ENCODE measurements at regions not wholly inside any gene's neighbourhood (a gene's known extent, or its start where the extent isn't known, plus 50 kb on each side); places are given as distances from the start of the nearest gene placed in this dataset.
A peak's percentile ranks its signal among the peaks of the same experiment; 100 is the strongest.
"Not testable (repeated sequence)": the region's sequence is repeated elsewhere in the genome, so short reads cannot be mapped to it uniquely, and the experiment has no call there.

GRCh38 chr3:132987396-132987795, 50.8 kb upstream of the TMEM108 start:
- DNase-seq, result no peak

DNA sequence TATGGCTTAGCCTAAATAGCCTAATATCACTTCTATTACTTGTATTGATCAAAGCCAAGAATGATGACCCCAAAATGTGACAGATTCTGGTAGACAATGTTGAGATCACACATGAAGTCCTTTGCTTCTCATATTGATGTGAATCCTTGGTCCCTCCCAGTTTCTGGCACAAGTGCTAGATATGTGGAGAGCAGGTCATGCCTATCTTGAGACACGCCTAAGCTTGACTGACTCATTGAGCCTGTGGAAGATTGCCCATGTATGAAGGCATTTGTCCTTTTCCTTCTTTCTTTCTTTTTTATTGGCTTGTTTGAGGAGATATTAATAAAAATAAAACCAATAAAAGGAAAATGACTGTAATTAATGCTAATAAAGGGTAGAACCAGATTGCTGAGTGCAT, 54.0 kb upstream of the TMEM108 start:
- DNase-seq, result no peak

GRCh38 chr3:132983143-132983770, 54.9 kb upstream of the TMEM108 start:
- DNase-seq, result no peak

- DNase-seq, result no peak
Measured at GRCh38 chr3:132981719-132982118, 56.5 kb upstream of the TMEM108 start.

- no peak for DNase-seq
Measured at GRCh38 chr3:132980102-132980501, 58.1 kb upstream of the TMEM108 start.

- no peak for DNase-seq
Measured at GRCh38 chr3:132979606-132980005, 58.6 kb upstream of the TMEM108 start.

DNA sequence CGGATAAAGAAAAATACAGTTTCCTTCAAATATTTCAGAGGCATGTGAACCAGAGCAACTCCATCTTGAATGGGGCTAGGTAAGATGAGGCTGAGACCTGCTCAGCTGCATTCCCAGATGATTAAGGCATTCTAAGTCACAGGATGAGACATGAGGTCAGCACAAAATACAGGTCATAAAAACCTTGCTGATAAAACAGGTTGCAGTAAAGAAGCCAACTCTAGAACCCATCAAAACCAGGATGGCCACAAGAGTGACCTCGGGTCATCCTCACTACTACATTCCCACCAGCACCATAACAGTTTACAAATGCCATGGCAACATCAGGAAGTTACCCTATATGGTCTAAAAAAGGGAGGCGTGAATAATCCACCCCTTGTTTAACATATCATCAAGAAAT, 59.2 kb upstream of the TMEM108 start:
- not testable (repeated sequence) for DNase-seq

DNA sequence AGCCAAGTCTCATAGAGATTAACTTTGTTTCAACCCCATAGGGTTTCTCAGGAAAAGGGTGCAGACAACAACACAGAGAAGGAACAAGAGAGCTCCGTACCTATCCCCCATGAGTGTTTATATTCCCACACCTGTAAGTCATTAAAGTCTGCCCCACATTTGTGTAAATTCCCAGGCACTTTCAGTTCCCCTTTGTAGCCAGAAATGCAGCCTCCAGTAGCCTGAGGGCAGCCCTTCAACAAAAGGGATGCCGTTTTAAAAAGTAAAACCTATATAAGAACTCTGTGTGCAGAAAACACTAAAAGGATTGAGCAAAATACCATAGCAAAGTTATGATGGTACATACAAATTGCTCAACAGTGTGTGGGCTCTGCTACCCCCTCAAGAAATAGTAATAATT, 59.7 kb upstream of the TMEM108 start:
- no peak for DNase-seq

DNA sequence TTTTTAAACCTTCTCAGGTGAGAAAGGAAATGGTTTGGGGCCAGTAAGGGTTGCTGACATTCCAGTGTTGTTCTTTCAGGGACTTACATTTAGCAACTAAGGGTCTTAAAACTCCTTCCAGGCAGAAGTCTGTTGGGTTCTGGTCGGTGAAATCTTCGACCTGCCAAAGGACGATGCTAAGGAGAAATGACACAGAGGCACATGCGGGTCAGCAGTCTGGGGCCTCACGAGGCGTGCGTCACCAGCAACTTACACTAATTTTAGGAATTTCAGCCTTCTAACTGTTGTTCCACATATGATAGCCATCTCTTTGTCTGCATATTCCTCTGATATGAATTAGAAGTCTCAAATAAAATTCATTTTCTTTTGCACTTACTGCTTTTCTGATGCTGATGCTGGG, 64.1 kb upstream of the TMEM108 start:
- DNase-seq, result no peak

DNA sequence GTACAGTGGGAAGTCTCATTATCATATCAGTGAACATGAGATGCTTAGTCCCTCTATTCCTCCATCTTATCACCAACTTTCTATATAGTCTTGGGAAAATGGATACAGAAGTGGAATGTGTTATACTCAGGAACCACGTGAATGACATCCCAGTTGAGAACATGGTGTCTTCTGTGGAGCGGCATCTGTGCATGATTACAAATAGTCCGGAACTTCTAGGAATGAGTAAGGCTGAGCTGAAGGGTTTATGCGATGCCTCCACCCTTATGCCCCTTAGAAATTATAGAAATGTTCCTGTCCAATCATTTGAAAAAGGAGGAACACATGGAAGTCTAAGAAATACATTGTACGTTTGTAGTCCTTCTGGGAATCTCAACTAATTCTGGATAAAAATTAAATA, 64.8 kb upstream of the TMEM108 start:
- no peak for DNase-seq

GRCh38 chr3:132972333-132972732, 65.9 kb upstream of the TMEM108 start:
- no peak for DNase-seq

DNA sequence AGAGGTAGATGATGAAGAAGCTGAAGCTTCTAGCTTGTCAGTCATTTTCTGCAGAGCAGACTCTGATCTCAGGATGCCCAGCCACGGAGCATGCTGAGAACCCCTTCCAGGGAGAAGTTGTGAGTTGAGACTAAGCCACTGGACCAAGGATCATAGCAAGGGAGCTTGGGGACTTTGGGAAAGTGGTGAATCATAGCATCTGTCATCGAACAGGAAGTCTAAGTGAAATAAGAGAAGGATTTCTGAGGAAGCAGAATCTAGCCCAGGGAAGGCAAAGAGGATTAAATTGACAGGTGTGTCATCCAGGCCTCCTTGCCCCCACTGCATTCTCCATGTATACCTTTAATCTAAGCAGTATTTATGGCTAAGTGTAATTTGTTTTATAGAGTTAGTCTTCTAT, 71.8 kb upstream of the TMEM108 start:
- DNase-seq, result no peak

DNA sequence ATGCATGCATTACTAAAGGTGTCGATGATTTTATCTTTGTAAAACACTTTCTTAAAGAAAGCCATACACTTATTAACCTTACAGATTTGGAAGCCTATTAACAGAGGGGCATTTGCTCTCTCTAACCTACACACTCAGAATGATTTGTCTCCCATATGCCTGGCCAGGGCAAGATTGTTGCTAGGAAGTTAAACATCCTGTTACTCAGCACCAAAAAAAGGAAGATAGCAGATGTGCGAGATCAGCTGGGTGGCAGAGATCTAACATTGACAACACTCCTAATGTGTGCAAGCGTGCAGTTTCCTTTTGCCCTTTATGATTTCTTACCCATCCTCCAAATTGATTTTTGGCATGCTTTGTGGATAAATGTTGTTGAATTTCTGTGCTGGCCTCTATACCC, 73.9 kb upstream of the TMEM108 start:
- no peak for DNase-seq

- DNase-seq, result no peak
Measured at GRCh38 chr3:132963786-132964185, 74.4 kb upstream of the TMEM108 start.

- no peak for DNase-seq
Measured at GRCh38 chr3:132961991-132962390, 76.2 kb upstream of the TMEM108 start.

DNA sequence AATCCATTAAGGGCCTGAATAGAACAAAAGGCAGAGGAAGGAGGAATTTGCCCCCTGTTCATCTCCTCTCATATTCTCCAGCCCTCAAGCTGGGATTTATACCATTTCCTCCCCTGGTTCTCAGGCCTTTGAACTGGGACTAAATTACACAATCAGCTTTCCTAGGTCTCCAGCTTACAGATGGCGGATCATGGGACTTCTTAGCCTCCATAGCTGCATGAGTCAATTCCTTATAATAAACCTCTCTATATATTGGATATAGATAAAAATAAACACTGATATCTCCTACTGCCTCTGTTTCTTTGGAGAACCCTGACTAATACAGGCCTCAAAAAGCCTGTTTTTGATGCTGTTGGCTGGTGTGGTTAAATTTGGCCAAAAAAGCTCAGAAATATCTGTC, 84.5 kb upstream of the TMEM108 start:
- DNase-seq, result no peak

GRCh38 chr3:132927896-132928295, 110.3 kb upstream of the TMEM108 start:
- DNase-seq, result no peak

- DNase-seq, result no peak
Measured at GRCh38 chr3:132926098-132926497, 112.1 kb upstream of the TMEM108 start.

GRCh38 chr3:132925256-132925930, 112.8 kb upstream of the TMEM108 start:
- DNase-seq, result peak in 1 of 58 donors; percentile 1

GRCh38 chr3:132916096-132916495, 122.1 kb upstream of the TMEM108 start:
- no peak for DNase-seq

- DNase-seq, result no peak
Measured at GRCh38 chr3:132912416-132912753, 125.8 kb upstream of the TMEM108 start.

- no peak for DNase-seq
Measured at GRCh38 chr3:132911741-132912415, 126.3 kb upstream of the TMEM108 start.

GRCh38 chr3:132907293-132907692, 130.9 kb upstream of the TMEM108 start:
- DNase-seq, result no peak
